ENCODE measurements at regions not wholly inside any gene's neighbourhood (a gene's known extent, or its start where the extent isn't known, plus 50 kb on each side); places are given as distances from the start of the nearest gene placed in this dataset.

GRCh38 chr16:79523971-79524370 lies 76.6 kb downstream of the MAF start:
- H3K27me3 ChIP-seq (ENCODE audit: insufficient read depth, low read length, poor library complexity): no peaks in the 10 kb centered on the region
- no peak for TF ChIP-seq EZH2 (IDR thresholded peaks at IDR 0.05; ENCODE audit: borderline replicate concordance, low read depth, low read length, severe bottlenecking)

DNA sequence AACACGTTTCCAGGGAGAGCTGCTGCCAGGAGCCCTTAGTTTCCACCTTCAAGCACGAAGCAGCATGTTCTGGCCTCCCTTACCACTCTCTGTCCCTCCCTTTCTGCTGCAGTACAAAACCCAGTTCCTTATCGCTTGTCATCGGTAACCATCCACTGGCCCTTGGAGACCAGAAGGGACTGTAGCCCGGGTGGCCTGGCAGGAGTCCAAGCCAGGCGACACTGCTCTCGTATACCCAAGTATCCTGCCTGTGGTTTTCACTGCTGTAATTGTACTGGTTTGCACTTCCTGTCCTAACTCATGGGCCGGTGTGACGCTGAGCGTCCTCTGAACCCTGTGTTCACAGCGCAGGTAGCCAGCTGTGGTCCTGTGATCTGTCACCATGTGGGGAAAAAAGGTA lies 81.1 kb downstream of the MAF start:
- no peaks in the 10 kb centered on the region for H3K4me1 ChIP-seq (ENCODE audit: insufficient read depth, low read length)
- no peak for TF ChIP-seq EZH2 (IDR thresholded peaks at IDR 0.05; ENCODE audit: borderline replicate concordance, low read depth, low read length, severe bottlenecking)
- TF ChIP-seq, protein P1, sequence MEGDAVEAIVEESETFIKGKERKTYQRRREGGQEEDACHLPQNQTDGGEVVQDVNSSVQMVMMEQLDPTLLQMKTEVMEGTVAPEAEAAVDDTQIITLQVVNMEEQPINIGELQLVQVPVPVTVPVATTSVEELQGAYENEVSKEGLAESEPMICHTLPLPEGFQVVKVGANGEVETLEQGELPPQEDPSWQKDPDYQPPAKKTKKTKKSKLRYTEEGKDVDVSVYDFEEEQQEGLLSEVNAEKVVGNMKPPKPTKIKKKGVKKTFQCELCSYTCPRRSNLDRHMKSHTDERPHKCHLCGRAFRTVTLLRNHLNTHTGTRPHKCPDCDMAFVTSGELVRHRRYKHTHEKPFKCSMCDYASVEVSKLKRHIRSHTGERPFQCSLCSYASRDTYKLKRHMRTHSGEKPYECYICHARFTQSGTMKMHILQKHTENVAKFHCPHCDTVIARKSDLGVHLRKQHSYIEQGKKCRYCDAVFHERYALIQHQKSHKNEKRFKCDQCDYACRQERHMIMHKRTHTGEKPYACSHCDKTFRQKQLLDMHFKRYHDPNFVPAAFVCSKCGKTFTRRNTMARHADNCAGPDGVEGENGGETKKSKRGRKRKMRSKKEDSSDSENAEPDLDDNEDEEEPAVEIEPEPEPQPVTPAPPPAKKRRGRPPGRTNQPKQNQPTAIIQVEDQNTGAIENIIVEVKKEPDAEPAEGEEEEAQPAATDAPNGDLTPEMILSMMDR (IDR thresholded peaks at IDR 0.05; ENCODE audit: borderline replicate concordance, extremely low read depth, low read length, poor library complexity, severe bottlenecking): no peak
- no peak overlapping the region for H3K9ac ChIP-seq (ENCODE audit: low read depth, low read length)
- no peaks in the 10 kb centered on the region for H3K9me3 ChIP-seq (ENCODE audit: insufficient read depth, low read length, severe bottlenecking)
- no peaks in the 10 kb centered on the region for H3K79me2 ChIP-seq (ENCODE audit: insufficient read depth, low read length)
- H3K27me3 ChIP-seq (ENCODE audit: insufficient read depth, low read length, poor library complexity): no peaks in the 10 kb centered on the region
- H3K4me3 ChIP-seq (ENCODE audit: low read depth in 1 of 2, low read length in 2 of 2): no peak overlapping the region
- H3K4me2 ChIP-seq (ENCODE audit: insufficient read depth, low read length): no peak overlapping the region
- H3K36me3 ChIP-seq (ENCODE audit: insufficient read depth, low read length): no peaks in the 10 kb centered on the region
- no peaks in the 10 kb centered on the region for H4K20me1 ChIP-seq (ENCODE audit: insufficient read depth, low read length)
- no peak for DNase-seq
- no peak overlapping the region for H2AFZ ChIP-seq (ENCODE audit: low read depth, low read length)
- no peak overlapping the region for H3K27ac ChIP-seq (ENCODE audit: low read length)
- no peak for ATAC-seq (ENCODE audit: insufficient read depth, low read depth)

More at GRCh38 chr16:79523971-79524370, 76.6 kb downstream of the MAF start:
- no peak overlapping the region for H3K27ac ChIP-seq (ENCODE audit: low read length)
- no peak overlapping the region for H3K4me2 ChIP-seq (ENCODE audit: insufficient read depth, low read length)
- H3K36me3 ChIP-seq (ENCODE audit: insufficient read depth, low read length): no peaks in the 10 kb centered on the region
- H3K4me1 ChIP-seq (ENCODE audit: insufficient read depth, low read length): no peaks in the 10 kb centered on the region
- no peak overlapping the region for H3K9ac ChIP-seq (ENCODE audit: low read depth, low read length)
- no peaks in the 10 kb centered on the region for H3K9me3 ChIP-seq (ENCODE audit: insufficient read depth, low read length, severe bottlenecking)
- DNase-seq (no peak), ATAC-seq (ENCODE audit: insufficient read depth, low read depth) (no peak)
- no peak overlapping the region for H3K4me3 ChIP-seq (ENCODE audit: low read depth in 1 of 2, low read length in 2 of 2)
- H4K20me1 ChIP-seq (ENCODE audit: insufficient read depth, low read length): no peaks in the 10 kb centered on the region
- H2AFZ ChIP-seq (ENCODE audit: low read depth, low read length): no peak overlapping the region
- H3K79me2 ChIP-seq (ENCODE audit: insufficient read depth, low read length): no peaks in the 10 kb centered on the region

DNA sequence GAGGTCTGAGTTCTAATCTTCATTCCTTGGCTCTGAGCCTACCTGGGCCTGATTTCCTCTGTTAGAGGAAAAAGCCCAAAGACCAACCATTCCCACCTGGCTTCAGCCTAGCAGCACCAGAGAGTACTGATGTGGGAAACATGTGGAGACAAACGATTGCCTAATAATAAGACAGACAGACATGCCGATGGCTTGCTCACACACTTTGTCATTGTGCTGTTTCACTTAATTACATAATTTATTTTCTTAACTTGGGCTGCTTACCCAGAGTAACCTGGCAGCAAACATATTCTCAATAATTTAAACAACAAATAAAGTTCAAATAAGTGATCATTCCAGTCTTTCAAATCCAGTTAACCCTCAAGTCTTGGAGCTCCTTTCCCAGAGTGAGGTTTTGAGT lies 83.4 kb downstream of the MAF start:
- Histone ChIP-seq H3K79me2 (ENCODE audit: insufficient read depth, low read length) (no peaks in the 10 kb centered on the region), H3K27ac (ENCODE audit: low read length) (no peak overlapping the region), H3K4me3 (ENCODE audit: low read depth in 1 of 2, low read length in 2 of 2) (no peak overlapping the region), H3K9me3 (ENCODE audit: insufficient read depth, low read length, severe bottlenecking) (no peaks in the 10 kb centered on the region), H3K36me3 (ENCODE audit: insufficient read depth, low read length) (no peaks in the 10 kb centered on the region), H3K4me1 (ENCODE audit: insufficient read depth, low read length) (no peaks in the 10 kb centered on the region), H4K20me1 (ENCODE audit: insufficient read depth, low read length) (no peaks in the 10 kb centered on the region), H2AFZ (ENCODE audit: low read depth, low read length) (no peak overlapping the region), H3K27me3 (ENCODE audit: insufficient read depth, low read length, poor library complexity) (no peaks in the 10 kb centered on the region), H3K9ac (ENCODE audit: low read depth, low read length) (no peak overlapping the region), H3K4me2 (ENCODE audit: insufficient read depth, low read length) (no peak overlapping the region)
- DNase-seq (no peak), ATAC-seq (ENCODE audit: insufficient read depth, low read depth) (no peak)
- TF ChIP-seq, protein P1 (IDR thresholded peaks at IDR 0.05; ENCODE audit: borderline replicate concordance, extremely low read depth, low read length, poor library complexity, severe bottlenecking): no peak
- TF ChIP-seq EZH2 (IDR thresholded peaks at IDR 0.05; ENCODE audit: borderline replicate concordance, low read depth, low read length, severe bottlenecking): no peak

DNA sequence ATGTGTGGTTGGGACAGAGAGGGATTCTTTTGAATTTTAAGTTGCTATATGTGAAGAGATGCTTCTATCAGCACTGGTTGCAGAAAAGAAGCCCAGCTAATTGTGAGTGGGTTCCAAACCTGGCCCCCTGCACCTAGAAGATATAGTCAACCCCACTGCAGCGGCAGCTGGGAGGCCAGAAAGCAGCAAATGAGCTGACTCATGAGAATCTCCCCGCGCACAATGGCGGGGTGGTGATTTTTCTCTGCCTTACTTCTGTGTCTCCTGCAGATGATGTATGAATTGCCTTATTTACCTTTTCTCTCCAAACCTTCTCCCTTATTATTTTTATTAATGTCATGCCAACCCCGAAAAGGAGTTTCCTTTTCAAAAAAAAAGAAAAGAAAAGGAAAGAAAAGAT lies 89.7 kb downstream of the MAF start:
- no peak for TF ChIP-seq EZH2 (IDR thresholded peaks at IDR 0.05; ENCODE audit: borderline replicate concordance, low read depth, low read length, severe bottlenecking)
- TF ChIP-seq, protein P1 (IDR thresholded peaks at IDR 0.05; ENCODE audit: borderline replicate concordance, extremely low read depth, low read length, poor library complexity, severe bottlenecking): no peak
- Histone ChIP-seq H3K9me3 (ENCODE audit: insufficient read depth, low read length, severe bottlenecking) (no peaks in the 10 kb centered on the region), H3K79me2 (ENCODE audit: insufficient read depth, low read length) (no peaks in the 10 kb centered on the region), H2AFZ (ENCODE audit: low read depth, low read length) (no peak overlapping the region), H4K20me1 (ENCODE audit: insufficient read depth, low read length) (no peaks in the 10 kb centered on the region), H3K9ac (ENCODE audit: low read depth, low read length) (no peak overlapping the region), H3K36me3 (ENCODE audit: insufficient read depth, low read length) (no peaks in the 10 kb centered on the region), H3K27ac (ENCODE audit: low read length) (no peak overlapping the region), H3K4me3 (ENCODE audit: low read depth in 1 of 2, low read length in 2 of 2) (no peak overlapping the region), H3K4me1 (ENCODE audit: insufficient read depth, low read length) (no peaks in the 10 kb centered on the region), H3K4me2 (ENCODE audit: insufficient read depth, low read length) (no peak overlapping the region), H3K27me3 (ENCODE audit: insufficient read depth, low read length, poor library complexity) (no peaks in the 10 kb centered on the region)
- ATAC-seq (ENCODE audit: insufficient read depth, low read depth) (no peak), DNase-seq (no peak)

Measured in DND-41 (cell line).